Cardiac fibroblast (primary cell): ENCODE measurements at regions not wholly inside any gene's neighbourhood (a gene's known extent, or its start where the extent isn't known, plus 50 kb on each side); places are given as distances from the start of the nearest gene placed in this dataset.
"Not testable (repeated sequence)": the region's sequence is repeated elsewhere in the genome, so short reads cannot be mapped to it uniquely, and the experiment has no call there.

Experiments
- DNase-seq, 2 donors: peaks; one replicate each; pipeline versions ENCODE4 v3.0.0 to v3.0.0-alpha.2; 2010; ENCODE audit warnings: low read depth in 2 of 2
- H3K4me3 ChIP-seq, 2 donors: replicated peaks in 1 of 2; 1 replicate in 1 of 2; 2 replicates in 1 of 2; pipeline ENCODE4 v1.5.1; 2011; ENCODE audit warnings: low read depth in 2 of 2, low read length in 2 of 2, mild to moderate bottlenecking in 2 of 2, moderate library complexity in 1 of 2
- CTCF ChIP-seq: IDR thresholded peaks from one replicate; pipeline ENCODE4 v1.5.1; 2011; ENCODE audit warnings: low read depth, mild to moderate bottlenecking, low read length, inconsistent platforms

DNA sequence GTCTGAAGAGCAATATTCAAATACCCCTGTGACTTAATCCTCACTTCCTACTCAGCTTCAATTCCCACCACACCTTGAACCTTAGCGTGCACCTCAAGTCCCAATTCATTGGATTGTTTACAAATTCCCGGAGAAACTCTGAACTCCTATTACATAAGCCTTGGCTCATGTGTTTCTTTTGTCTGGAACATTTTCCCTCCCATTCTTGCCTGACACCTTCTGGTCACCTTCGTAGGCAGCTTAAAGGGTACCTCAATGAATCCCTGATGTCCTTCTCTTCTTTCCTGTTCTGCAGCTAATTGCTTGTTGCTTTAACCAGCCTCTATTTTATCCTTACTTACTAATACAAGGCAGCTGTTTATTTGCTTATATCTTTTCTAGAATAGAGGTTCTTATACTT is 85.0 kb upstream of the SEL1L start:
- no peak for TF ChIP-seq CTCF
- no peak overlapping the region for H3K4me3 ChIP-seq
- no peak for DNase-seq

DNA sequence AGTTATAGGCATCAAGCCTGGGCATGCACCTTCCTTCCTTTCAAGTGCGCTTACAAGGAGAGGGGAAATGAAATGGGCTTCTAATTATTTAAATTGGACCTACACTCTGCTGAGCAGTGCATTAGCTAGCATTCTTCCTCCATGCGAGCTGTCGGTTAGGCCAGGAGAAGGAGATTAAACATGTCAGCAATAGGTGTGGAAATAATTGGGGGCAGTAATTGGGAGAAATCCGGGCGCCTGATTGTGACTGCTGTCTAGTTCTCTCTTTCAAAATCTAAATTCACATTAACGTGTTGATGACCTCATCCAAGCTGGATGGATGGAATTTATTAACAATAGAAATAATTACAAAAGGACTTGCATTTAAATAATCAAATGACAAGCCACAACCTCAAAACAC is 86.2 kb upstream of the SEL1L start:
- no peak overlapping the region for H3K4me3 ChIP-seq
- TF ChIP-seq CTCF = no peak
- no peak for DNase-seq

- not testable (repeated sequence) for DNase-seq, H3K4me3 ChIP-seq
Observed at GRCh38 chr14:81623771-81624396, 90.2 kb upstream of the SEL1L start.

DNA sequence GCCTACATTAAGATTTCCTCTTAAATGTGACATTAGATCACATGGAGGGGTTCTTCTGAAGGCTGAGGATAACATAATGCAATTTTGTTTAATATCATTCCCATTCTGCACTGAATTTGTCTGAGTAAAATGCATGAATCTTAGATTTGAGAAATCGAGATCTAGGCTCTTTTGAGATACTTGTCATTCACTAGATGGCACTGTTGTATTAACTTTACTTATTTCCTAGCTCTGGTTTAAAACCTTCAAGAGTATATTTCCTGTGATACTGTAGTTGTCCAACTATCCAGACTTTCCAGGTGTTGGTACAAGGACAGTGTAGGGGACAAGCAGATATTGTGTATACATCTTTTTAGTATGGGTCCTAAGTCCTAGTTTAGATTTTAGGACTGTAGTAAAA is 91.7 kb upstream of the SEL1L start:
- H3K4me3 ChIP-seq = no peak overlapping the region
- TF ChIP-seq CTCF = no peak
- peak; percentile 4 to 20 for DNase-seq

- no peak for DNase-seq
- no peak overlapping the region for H3K4me3 ChIP-seq
- no peak for TF ChIP-seq CTCF
Observed at GRCh38 chr14:81632157-81632556, 98.5 kb upstream of the SEL1L start.

DNA sequence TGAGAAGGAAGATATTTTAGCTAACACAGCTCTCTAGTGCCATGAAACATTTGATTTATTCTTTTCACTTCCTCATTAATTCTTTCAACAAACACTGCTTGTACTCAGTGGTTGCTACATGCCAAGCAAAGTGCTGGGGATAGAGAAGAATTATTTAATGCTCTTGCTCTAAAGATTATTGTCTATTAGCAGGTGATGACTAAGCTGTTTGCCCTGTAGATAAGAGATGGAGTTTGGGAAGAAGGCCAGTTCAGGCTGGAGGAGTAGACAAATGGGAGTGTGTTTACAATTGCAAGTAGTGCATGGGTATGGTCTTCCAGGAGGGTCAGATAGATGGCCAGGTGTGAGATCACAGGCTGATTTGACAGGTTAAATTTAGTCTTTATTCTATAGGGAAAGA is 99.8 kb upstream of the SEL1L start:
- no peak for TF ChIP-seq CTCF
- no peak overlapping the region for H3K4me3 ChIP-seq
- DNase-seq = no peak

- TF ChIP-seq CTCF = no peak
- H3K4me3 ChIP-seq = no peak overlapping the region
- DNase-seq = no peak
Observed at GRCh38 chr14:81637639-81638038, 104.0 kb upstream of the SEL1L start.
